Activated naive CD8-positive, alpha-beta T cell treated with anti-CD3 and anti-CD28 coated beads, Interleukin-2, amount 50 U/mL, for 24 hours (primary cell): ENCODE measurements at regions not wholly inside any gene's neighbourhood (a gene's known extent, or its start where the extent isn't known, plus 50 kb on each side); places are given as distances from the start of the nearest gene placed in this dataset.

ENCODE experiments used
- ATAC-seq: fragments of 150-1000 bp; cut with Tn5 transposase; one replicate; pipeline ENCODE4 v1.10.0; 2021
- DNase-seq: peaks from one replicate; pipeline ENCODE4 v3.0.0; 2021
- H3K27ac Mint-ChIP-seq: one replicate; pipeline ENCODE4 v1.8.0; 2021; ENCODE audit warnings: mild to moderate bottlenecking, mixed read lengths
- H3K27me3 Mint-ChIP-seq: one replicate; pipeline ENCODE4 v1.8.0; 2021; ENCODE audit warnings: mixed read lengths
- H3K36me3 Mint-ChIP-seq: one replicate; pipeline ENCODE4 v1.8.0; 2021; ENCODE audit warnings: low read depth, mixed read lengths
- H3K4me1 Mint-ChIP-seq: one replicate; pipeline ENCODE4 v1.8.0; 2021; ENCODE audit warnings: mixed read lengths
- H3K4me3 Mint-ChIP-seq: one replicate; pipeline ENCODE4 v1.8.0; 2021; ENCODE audit warnings: mild to moderate bottlenecking, moderate library complexity, mixed read lengths
- H3K9me3 Mint-ChIP-seq: one replicate; pipeline ENCODE4 v1.8.0; 2021; ENCODE audit warnings: mixed read lengths

GRCh38 chr4:14621731-14622463, 380.4 kb upstream of the CPEB2 start:
- Mint-ChIP-seq H3K27ac (no peak overlapping the region), H3K4me3 (no peak overlapping the region), H3K9me3 (peaks cover 6% of the 10 kb centered on the region), H3K36me3 (no peaks in the 10 kb centered on the region), H3K27me3 (no peaks in the 10 kb centered on the region), H3K4me1 (no peaks in the 10 kb centered on the region)
- no peak for ATAC-seq
- no peak for DNase-seq

GRCh38 chr4:14627038-14627437, 375.2 kb upstream of the CPEB2 start:
- DNase-seq = no peak
- Mint-ChIP-seq H3K36me3 (no peaks in the 10 kb centered on the region), H3K4me3 (no peak overlapping the region), H3K4me1 (no peaks in the 10 kb centered on the region), H3K9me3 (peaks cover 6% of the 10 kb centered on the region), H3K27ac (no peak overlapping the region), H3K27me3 (no peaks in the 10 kb centered on the region)
- no peak for ATAC-seq

- Mint-ChIP-seq H3K4me1 (no peaks in the 10 kb centered on the region), H3K27ac (no peak overlapping the region), H3K9me3 (peaks cover 9% of the 10 kb centered on the region), H3K36me3 (no peaks in the 10 kb centered on the region), H3K27me3 (no peaks in the 10 kb centered on the region), H3K4me3 (no peak overlapping the region)
- no peak for DNase-seq
- ATAC-seq = no peak
Measured at GRCh38 chr4:14631806-14632440, 370.4 kb upstream of the CPEB2 start.

GRCh38 chr4:14636563-14636962, 365.7 kb upstream of the CPEB2 start:
- no peak overlapping the region for H3K27ac Mint-ChIP-seq
- H3K4me1 Mint-ChIP-seq = no peaks in the 10 kb centered on the region
- peaks cover 9% of the 10 kb centered on the region for H3K9me3 Mint-ChIP-seq
- no peak for DNase-seq
- no peak for ATAC-seq
- H3K36me3 Mint-ChIP-seq = no peaks in the 10 kb centered on the region
- H3K27me3 Mint-ChIP-seq = peaks cover 10% of the 10 kb centered on the region
- H3K4me3 Mint-ChIP-seq = no peak overlapping the region

- Mint-ChIP-seq H3K9me3 (peaks cover 4% of the 10 kb centered on the region), H3K4me3 (no peak overlapping the region), H3K4me1 (no peaks in the 10 kb centered on the region), H3K36me3 (no peaks in the 10 kb centered on the region), H3K27ac (no peak overlapping the region), H3K27me3 (peaks cover 10% of the 10 kb centered on the region)
- no peak for ATAC-seq
- no peak for DNase-seq
Measured at GRCh38 chr4:14640476-14640875, 361.8 kb upstream of the CPEB2 start.

GRCh38 chr4:14641871-14642270, 360.4 kb upstream of the CPEB2 start:
- Mint-ChIP-seq H3K27me3 (peaks cover 10% of the 10 kb centered on the region), H3K36me3 (no peaks in the 10 kb centered on the region)
- no peak for ATAC-seq

GRCh38 chr4:14644580-14645282, 357.6 kb upstream of the CPEB2 start:
- DNase-seq = no peak
- Mint-ChIP-seq H3K9me3 (peaks cover 9% of the 10 kb centered on the region), H3K27me3 (peaks cover 2% of the 10 kb centered on the region), H3K4me1 (no peaks in the 10 kb centered on the region), H3K27ac (no peak overlapping the region), H3K36me3 (no peaks in the 10 kb centered on the region), H3K4me3 (no peak overlapping the region)
- no peak for ATAC-seq

More at GRCh38 chr4:14641871-14642270, 360.4 kb upstream of the CPEB2 start:
- peaks cover under 1% of the 10 kb centered on the region for H3K9me3 Mint-ChIP-seq
- H3K4me3 Mint-ChIP-seq = no peak overlapping the region
- H3K4me1 Mint-ChIP-seq = no peaks in the 10 kb centered on the region
- no peak overlapping the region for H3K27ac Mint-ChIP-seq
- no peak for DNase-seq

GRCh38 chr4:14646831-14647230, 355.4 kb upstream of the CPEB2 start:
- H3K27me3 Mint-ChIP-seq = no peaks in the 10 kb centered on the region
- H3K36me3 Mint-ChIP-seq = no peaks in the 10 kb centered on the region
- ATAC-seq = no peak
- no peak overlapping the region for H3K4me3 Mint-ChIP-seq
- DNase-seq = no peak
- no peak overlapping the region for H3K27ac Mint-ChIP-seq
- H3K9me3 Mint-ChIP-seq = peaks cover 17% of the 10 kb centered on the region
- no peaks in the 10 kb centered on the region for H3K4me1 Mint-ChIP-seq

GRCh38 chr4:14650127-14650526, 352.2 kb upstream of the CPEB2 start:
- Mint-ChIP-seq H3K4me1 (no peaks in the 10 kb centered on the region), H3K36me3 (no peaks in the 10 kb centered on the region), H3K9me3 (peaks cover 20% of the 10 kb centered on the region), H3K4me3 (no peak overlapping the region), H3K27me3 (no peaks in the 10 kb centered on the region), H3K27ac (no peak overlapping the region)
- ATAC-seq (no peak), DNase-seq (no peak)

- DNase-seq (no peak), ATAC-seq (no peak)
- Mint-ChIP-seq H3K4me1 (no peaks in the 10 kb centered on the region), H3K9me3 (peaks cover 17% of the 10 kb centered on the region), H3K27ac (no peak overlapping the region), H3K36me3 (no peaks in the 10 kb centered on the region), H3K4me3 (no peak overlapping the region), H3K27me3 (no peaks in the 10 kb centered on the region)
Measured at GRCh38 chr4:14652522-14652921, 349.8 kb upstream of the CPEB2 start.

- Mint-ChIP-seq H3K4me3 (no peak overlapping the region), H3K27me3 (no peaks in the 10 kb centered on the region), H3K36me3 (no peaks in the 10 kb centered on the region), H3K27ac (no peak overlapping the region), H3K4me1 (no peaks in the 10 kb centered on the region), H3K9me3 (peaks cover 15% of the 10 kb centered on the region)
- ATAC-seq (no peak), DNase-seq (no peak)
Measured at GRCh38 chr4:14653338-14653737, 348.9 kb upstream of the CPEB2 start.

- no peaks in the 10 kb centered on the region for H3K4me1 Mint-ChIP-seq
- peaks cover 6% of the 10 kb centered on the region for H3K9me3 Mint-ChIP-seq
- H3K4me3 Mint-ChIP-seq = no peak overlapping the region
- ATAC-seq (no peak), DNase-seq (no peak)
- no peaks in the 10 kb centered on the region for H3K36me3 Mint-ChIP-seq
- H3K27me3 Mint-ChIP-seq = no peaks in the 10 kb centered on the region
- no peak overlapping the region for H3K27ac Mint-ChIP-seq
Measured at GRCh38 chr4:14659286-14659685, 343.0 kb upstream of the CPEB2 start.

GRCh38 chr4:14667624-14668151, 334.6 kb upstream of the CPEB2 start:
- H3K4me3 Mint-ChIP-seq = no peak overlapping the region
- peaks cover 4% of the 10 kb centered on the region for H3K9me3 Mint-ChIP-seq
- no peaks in the 10 kb centered on the region for H3K36me3 Mint-ChIP-seq
- DNase-seq (no peak), ATAC-seq (no peak)
- H3K27me3 Mint-ChIP-seq = peaks cover 2% of the 10 kb centered on the region
- H3K27ac Mint-ChIP-seq = no peak overlapping the region
- no peaks in the 10 kb centered on the region for H3K4me1 Mint-ChIP-seq

- Mint-ChIP-seq H3K9me3 (peaks cover 4% of the 10 kb centered on the region), H3K27me3 (peaks cover 2% of the 10 kb centered on the region), H3K4me3 (no peak overlapping the region), H3K36me3 (no peaks in the 10 kb centered on the region), H3K4me1 (no peaks in the 10 kb centered on the region), H3K27ac (no peak overlapping the region)
- ATAC-seq (no peak), DNase-seq (no peak)
Measured at GRCh38 chr4:14668296-14668695, 334.0 kb upstream of the CPEB2 start.

GRCh38 chr4:14669371-14669770, 332.9 kb upstream of the CPEB2 start:
- no peak for DNase-seq
- Mint-ChIP-seq H3K27me3 (peaks cover 2% of the 10 kb centered on the region), H3K4me3 (no peak overlapping the region), H3K27ac (no peak overlapping the region), H3K9me3 (peaks cover 4% of the 10 kb centered on the region), H3K4me1 (no peaks in the 10 kb centered on the region), H3K36me3 (no peaks in the 10 kb centered on the region)
- ATAC-seq = no peak
